BJ (cell line): ENCODE measurements at regions not wholly inside any gene's neighbourhood (a gene's known extent, or its start where the extent isn't known, plus 50 kb on each side); places are given as distances from the start of the nearest gene placed in this dataset.

Experiments
- CTCF ChIA-PET: fragments of 350-600 bp; formaldehyde crosslinking; extraction: SDS; loops from one replicate; lab custom pipeline; 2021; ENCODE audit warnings: antibody characterized with exemption, inconsistent platforms; lab: Yijun Ruan, JAX
- POLR2A ChIA-PET: fragments of 300-600 bp; sonication (Branson Sonifier 250); formaldehyde crosslinking; extraction: SDS; loops from one replicate; lab custom pipeline; 2021; ENCODE audit warnings: antibody characterized with exemption; lab: Charles Lee
- DNase-seq: peaks from one replicate; pipeline ENCODE4 v3.0.0-alpha.2; 2011; ENCODE audit warnings: low read depth
- H3K27me3 ChIP-seq: 2 replicates; pipeline ENCODE4 v1.6.0; 2011; ENCODE audit warnings: low read length; ENCODE audit not compliant: control insufficient read depth, insufficient read depth
- H3K36me3 ChIP-seq: 2 replicates; pipeline ENCODE4 v1.5.1; 2011; ENCODE audit warnings: low read length; ENCODE audit not compliant: control insufficient read depth, insufficient read depth
- H3K4me3 ChIP-seq: 2 replicates; pipeline ENCODE4 v1.5.1; 2011; ENCODE audit warnings: low read depth, mild to moderate bottlenecking, control low read depth, low read length
- CTCF ChIP-seq: IDR thresholded peaks from 2 replicates; pipeline ENCODE4 v1.5.1; 2011; ENCODE audit warnings: low read depth, mild to moderate bottlenecking, control low read depth, inconsistent platforms, low read length, moderate library complexity; ENCODE audit not compliant: insufficient read depth

GRCh38 chr11:21806508-21806907 lies 386.4 kb upstream of the ANO5 start:
- ChIA-PET CTCF (no interaction called here), POLR2A (no interaction called here)
- H3K27me3 ChIP-seq = no peaks in the 10 kb centered on the region
- no peak for DNase-seq
- H3K36me3 ChIP-seq = no peaks in the 10 kb centered on the region
- no peak for TF ChIP-seq CTCF
- H3K4me3 ChIP-seq = no peak overlapping the region

DNA sequence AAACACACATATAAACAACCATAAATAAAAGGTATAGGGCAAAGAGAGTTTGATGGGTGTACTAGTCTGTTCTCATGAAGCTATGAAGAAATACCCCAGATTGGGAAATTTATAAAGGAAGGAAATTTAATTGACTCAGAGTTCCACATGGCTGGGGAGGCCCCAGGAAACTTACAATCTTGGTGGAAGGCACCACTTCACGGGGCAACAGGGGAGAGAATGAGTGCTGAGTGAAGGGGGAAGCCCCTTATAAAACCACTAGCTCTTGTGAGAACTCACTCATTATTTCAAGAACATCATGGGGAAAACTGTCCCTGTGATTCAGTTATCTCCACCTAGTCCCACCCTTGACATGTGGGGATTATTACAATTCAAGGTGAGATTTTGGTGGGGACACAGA lies 385.9 kb upstream of the ANO5 start:
- Histone ChIP-seq H3K27me3 (no peaks in the 10 kb centered on the region), H3K4me3 (no peak overlapping the region), H3K36me3 (no peaks in the 10 kb centered on the region)
- no peak for TF ChIP-seq CTCF
- CTCF ChIA-PET = no interaction called here
- DNase-seq = no peak
- POLR2A ChIA-PET = no interaction called here

GRCh38 chr11:21807350-21807749 lies 385.5 kb upstream of the ANO5 start:
- H3K36me3 ChIP-seq = no peaks in the 10 kb centered on the region
- DNase-seq = no peak
- no peak overlapping the region for H3K4me3 ChIP-seq
- no peak for TF ChIP-seq CTCF
- H3K27me3 ChIP-seq = no peaks in the 10 kb centered on the region
- ChIA-PET CTCF (no interaction called here), POLR2A (no interaction called here)

GRCh38 chr11:21810650-21811049 lies 382.2 kb upstream of the ANO5 start:
- TF ChIP-seq CTCF = no peak
- CTCF ChIA-PET = no interaction called here
- POLR2A ChIA-PET = no interaction called here
- H3K4me3 ChIP-seq = no peak overlapping the region
- H3K36me3 ChIP-seq = no peaks in the 10 kb centered on the region
- no peak for DNase-seq
- H3K27me3 ChIP-seq = no peaks in the 10 kb centered on the region

DNA sequence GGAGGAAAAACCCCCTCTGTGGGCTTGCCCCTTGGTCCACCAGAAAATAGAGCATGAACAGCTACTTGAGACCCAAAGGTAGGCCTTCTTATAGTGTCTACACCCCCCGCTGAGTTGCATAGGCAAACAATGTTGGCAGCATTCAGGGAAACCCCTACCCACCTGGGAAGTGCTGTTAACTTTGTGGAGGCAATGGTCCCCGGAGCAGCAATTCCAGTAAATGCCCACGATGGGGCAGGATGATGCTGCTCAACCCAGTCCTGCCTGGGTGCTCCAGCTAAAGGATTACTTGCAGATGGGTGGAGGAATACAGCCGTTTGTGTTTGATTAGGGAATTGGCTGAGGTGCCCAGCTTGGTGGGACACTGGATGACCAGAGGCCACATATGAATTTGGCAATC lies 381.3 kb upstream of the ANO5 start:
- ChIA-PET CTCF (no interaction called here), POLR2A (no interaction called here)
- Histone ChIP-seq H3K27me3 (no peaks in the 10 kb centered on the region), H3K4me3 (no peak overlapping the region), H3K36me3 (no peaks in the 10 kb centered on the region)
- no peak for DNase-seq
- no peak for TF ChIP-seq CTCF
